Amniotic epithelial cell (primary cell): ENCODE measurements at regions not wholly inside any gene's neighbourhood (a gene's known extent, or its start where the extent isn't known, plus 50 kb on each side); places are given as distances from the start of the nearest gene placed in this dataset.
"Not testable (repeated sequence)": the region's sequence is repeated elsewhere in the genome, so short reads cannot be mapped to it uniquely, and the experiment has no call there.

Experiments used
- DNase-seq: peaks from one replicate; pipeline ENCODE4 v3.0.0-alpha.2; 2010; ENCODE audit warnings: low read depth

DNA sequence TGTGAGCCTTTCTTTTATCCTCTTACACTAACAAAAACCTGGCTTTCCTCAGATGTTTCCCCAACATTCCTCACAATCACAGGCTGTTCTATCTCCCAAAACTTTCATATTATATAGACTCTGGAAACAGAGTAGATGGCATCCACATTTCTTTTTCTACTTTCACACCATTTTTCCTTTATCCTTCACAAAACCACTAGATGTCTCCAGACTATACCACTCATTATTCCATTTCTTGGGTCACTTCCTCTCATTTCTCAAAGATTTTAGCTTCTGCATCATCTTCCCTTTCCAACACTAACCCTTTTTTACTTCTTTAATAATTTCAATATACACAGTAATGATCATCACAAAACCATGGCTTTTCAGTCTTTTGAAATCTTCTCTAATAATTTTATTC lies 286.0 kb upstream of the DEPDC1 start:
- DNase-seq = no peak

DNA sequence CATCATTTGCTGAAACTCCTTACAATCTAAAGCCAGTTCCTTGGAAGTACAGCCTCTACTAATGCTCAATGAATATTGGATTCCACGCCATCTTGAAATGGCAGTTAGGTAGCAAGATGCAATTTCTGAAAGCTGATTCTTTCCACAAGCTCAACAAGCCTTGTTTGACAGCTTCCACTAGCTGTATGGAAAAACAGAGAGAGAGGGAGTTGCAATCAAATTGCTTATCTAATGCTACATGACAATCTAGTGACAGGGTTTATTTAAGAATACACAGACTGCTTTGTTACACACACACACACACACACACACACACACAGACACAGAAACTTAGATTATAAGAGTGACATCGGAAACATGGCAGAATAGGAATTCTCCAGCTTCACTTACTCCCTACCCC lies 288.4 kb upstream of the DEPDC1 start:
- no peak for DNase-seq

DNA sequence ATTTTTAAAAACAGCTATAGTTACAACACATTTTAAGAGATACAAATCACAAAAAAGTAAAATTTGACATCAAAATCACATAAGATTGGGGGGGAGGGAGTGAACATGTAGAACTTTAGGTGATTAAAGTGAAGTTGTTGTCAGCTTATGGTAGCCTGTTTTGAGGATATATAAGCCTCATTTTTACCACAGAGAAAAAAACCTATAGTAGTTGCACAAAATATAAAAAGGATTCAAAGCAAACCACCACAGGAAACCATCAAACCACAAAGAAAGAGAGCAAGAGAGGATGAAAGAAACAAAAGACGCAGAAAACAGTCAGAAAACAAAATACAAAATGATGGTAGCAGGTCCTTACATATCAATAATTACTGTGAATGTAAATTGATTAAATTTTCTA lies 291.9 kb upstream of the DEPDC1 start:
- DNase-seq = no peak

DNA sequence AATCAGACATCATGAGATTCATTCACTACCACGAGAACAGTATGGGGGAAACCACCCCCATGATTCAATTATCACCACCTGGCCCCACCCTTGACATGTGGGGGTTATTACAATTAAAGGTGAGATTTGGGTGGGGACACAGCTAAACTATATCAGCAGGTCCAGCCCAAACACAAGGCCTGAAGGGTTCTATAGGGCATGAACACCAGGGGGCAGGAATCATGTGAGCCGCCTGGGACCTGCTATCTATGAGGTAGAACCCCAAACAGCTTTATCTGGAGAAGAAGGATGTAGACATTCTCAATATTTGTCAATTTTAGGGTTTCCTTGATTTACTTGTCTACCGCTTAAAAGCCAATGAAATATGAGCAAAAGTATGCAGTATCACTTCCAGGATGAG lies 294.9 kb upstream of the DEPDC1 start:
- DNase-seq = no peak

DNA sequence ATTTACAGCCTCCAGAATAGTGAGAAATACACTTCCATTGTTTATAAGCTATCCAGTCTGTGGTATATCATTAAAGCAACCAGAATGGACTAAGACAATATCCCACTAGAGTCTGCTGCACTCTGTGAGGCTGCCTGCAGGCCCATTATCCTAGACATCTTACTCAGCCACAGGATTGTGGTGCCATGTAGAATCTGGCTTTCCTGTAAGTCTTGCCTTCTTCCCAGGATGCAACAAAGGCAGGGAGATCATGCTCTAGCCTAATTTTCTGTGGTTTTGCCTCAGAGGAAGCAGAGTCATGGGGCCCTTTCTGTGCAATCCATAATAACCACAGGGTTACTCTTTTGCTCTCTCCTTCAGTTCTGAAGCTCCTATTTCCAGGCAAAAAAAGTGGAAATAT lies 299.1 kb upstream of the DEPDC1 start:
- DNase-seq = no peak

DNA sequence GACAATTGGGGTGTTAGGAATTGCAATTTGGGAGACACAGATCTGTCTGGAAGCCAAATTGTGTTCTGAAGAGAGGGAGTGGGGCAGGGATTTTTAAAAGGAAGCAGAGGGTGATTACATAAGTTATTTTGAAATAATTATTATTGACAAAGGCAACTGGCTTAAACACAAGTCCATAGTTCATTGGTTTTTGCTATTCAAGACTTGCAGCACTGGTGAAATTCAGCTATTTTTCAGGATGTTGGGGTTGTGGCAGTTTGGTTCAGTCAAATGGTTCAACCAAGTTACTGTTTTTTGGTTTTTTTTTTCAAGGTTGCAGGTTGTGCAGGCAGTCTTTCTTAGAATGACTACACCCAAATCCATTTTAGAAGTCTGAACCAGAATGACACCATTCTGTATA lies 300.0 kb upstream of the DEPDC1 start:
- DNase-seq = no peak

DNA sequence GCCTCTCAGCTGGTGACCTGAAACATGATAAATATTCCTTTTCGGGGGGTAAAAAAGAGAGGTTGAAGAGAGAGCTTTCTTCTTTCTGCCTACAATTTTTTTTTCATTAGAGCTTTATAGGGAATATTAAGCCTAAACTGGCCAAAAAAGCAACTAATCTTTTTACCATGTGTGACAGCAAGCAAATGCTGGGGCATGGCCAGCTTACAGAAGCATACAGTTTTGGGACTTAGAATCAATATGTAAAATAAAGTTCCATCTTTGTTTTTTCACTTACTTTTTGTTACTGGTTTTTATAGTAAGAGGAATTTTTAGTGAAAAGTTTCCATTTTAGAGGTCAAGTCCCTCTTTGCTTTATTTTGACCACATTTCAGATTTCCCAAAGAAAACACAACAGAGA lies 301.2 kb upstream of the DEPDC1 start:
- DNase-seq = no peak

DNA sequence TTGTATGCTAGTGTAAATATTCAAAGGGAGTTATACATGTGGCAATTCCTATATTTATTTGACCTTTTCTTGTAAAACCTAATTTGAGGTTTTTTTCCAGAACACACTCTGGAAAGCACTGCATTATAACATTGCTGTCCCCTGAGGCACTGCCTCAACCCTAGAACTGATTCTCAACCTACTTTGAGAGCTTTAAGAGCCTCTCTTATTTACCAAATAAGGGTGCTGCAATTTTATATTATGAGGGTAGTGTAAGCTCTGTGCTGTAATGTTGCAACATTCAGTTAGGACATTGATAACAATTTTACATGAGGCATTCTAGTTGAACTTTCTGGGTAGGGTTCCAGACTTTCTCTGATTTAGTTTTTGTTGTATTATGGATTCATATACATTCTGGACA lies 302.2 kb upstream of the DEPDC1 start:
- DNase-seq = no peak

DNA sequence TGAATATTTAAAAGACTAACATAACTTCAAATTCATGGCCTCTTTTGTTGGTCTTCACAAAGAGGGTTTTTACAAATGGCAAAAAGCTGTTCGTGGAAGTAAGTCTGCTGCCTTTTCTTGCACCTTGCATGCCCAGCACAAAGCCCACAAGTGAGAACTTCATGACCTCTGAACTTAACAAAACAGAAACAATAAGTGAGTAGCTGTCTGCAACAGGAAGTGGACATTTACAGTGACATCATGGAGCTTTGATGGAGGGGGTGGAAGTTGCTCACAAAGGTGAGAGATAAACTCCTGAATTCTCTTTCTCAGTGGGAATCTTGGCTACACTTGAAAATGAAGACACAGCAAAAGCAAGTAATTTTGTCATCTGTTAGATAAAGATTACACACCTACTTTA lies 303.3 kb upstream of the DEPDC1 start:
- no peak for DNase-seq

DNA sequence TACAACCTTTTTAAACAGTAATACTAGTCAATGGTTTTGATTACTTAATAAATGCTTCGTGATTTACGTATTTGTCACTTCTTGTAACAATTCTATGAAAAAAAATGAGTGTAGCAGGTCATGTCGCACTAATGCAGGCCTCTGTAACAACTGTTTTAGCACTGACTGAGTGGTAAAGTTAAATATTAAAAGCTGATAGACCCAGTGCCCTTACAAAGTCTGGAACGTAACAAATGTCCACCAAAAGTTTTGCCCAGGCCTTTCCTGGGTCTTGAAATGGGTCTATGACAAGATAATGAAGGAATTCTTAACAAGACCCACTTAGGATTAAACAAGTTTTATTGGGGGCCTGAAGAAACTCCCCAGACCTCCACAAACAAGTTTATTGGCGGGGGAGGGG lies 304.6 kb upstream of the DEPDC1 start:
- DNase-seq = no peak

DNA sequence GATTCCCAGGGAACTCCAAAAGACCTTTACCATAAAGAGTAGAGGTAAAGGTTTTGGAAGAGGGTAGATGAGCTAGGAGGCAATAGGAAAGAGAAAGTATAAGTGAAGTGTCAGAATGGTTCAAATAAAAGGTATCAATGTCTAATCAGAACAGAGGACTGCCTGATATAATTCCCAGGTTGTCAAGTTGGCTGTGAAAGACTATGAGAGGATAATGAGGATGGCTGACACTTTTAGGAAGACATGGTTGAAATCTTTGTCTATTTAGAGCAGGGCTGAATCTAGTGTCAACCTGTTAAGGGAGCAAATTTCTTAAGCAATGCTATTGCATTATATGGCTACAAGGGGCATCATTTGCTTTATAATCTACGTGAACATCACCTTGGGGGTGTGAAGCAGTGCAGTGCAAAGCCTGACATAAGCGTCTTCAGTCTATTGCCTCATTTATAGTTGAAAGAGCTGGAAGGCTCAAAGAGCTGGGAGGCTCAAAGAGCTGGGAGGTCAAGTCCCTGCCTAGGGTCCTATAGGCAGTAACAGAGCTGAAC lies 308.3 kb upstream of the DEPDC1 start:
- DNase-seq = no peak

DNA sequence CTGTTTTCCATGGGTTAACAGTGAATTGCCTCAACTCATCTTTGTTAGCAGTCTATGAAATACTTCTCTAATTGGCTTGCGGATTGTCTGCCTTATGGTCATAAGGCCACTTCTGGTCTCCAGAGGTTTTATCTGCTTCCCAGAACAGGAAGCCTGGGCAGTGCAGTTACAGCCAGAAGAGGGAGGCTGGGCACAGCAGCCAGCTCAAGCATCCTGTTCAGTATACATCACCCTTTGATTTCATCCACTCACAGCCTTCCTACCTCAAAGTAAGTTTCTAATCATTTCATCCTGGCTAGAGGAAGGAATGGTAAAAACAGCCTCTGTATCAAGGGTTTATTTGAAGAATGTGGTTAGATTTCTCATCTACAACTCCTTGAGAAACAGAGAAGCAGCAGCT lies 311.5 kb upstream of the DEPDC1 start:
- no peak for DNase-seq

DNA sequence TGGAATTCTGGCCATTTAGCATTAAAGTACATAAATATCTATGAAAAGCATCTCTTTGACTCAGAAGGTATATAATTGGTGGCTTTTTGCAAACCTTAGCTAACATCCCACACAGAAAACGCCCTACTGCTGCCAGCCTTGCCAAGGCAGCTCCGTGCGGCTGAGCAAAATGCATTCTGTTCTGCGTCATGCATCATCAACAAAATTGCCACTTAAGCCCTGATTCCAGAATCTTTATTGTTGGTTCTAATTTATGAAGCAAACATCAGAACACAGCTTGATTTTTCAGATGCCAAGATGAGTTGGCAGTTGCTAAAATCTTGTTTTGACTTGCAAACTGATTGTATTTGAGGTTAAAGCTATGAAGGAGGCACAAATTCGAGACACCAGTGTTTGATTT lies 314.9 kb upstream of the DEPDC1 start:
- no peak for DNase-seq

DNA sequence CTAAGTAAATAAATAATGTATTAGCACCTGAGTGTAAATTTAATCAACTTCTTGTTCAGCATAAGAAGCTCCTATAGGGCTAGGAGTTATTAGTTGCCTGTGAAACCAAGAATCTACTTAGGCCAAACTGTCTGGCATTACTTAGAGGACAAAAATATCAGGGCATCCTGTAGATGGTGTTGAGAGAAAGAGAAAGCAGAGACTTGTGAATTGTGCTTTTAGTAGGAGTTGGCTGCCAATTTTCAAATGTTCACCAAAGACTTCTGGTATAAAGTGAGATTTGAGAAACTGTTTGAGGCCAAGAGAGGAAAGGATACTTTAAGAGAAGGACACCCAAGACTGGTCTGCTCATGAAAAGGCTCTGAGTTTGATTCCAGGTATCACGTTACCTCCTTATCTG lies 315.5 kb upstream of the DEPDC1 start:
- no peak for DNase-seq

DNA sequence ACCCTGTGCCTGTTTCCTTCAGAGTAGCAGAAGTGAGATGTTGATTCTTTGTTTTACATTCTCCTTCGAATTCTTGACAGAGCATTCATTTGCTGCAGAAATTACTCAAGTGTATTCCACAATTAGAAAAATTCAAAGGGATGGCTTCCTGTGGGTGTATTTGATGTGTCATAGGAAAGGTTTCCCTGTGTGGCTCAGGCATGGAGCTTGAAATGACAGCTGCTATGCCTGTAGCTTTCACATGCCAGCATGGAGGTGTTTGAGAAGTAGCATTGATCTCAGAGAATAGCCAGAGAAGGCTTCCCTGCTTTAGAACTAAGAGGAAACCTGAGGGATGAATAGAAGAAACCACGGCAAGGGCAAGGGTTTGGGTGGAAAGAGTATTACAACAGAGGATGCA lies 317.2 kb upstream of the DEPDC1 start:
- DNase-seq = no peak

DNA sequence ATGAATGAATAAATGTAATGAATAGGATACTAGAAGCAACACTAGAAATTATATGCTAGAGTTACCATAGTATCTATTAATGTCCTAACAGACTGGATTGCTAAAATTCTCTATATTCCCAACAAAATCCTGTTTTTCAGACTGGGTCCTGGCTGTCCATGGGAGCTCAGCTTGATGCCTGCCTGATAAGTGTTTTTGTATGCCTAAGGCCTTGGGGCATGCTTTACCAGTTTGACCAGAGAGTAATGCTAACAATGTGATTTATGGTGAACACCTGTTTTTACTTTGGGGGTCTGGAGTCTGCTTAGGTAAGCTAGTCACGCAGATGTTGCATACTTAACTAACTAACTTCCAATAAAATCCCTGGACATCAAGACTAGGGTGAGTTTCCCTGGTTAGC lies 318.8 kb upstream of the DEPDC1 start:
- DNase-seq = no peak

DNA sequence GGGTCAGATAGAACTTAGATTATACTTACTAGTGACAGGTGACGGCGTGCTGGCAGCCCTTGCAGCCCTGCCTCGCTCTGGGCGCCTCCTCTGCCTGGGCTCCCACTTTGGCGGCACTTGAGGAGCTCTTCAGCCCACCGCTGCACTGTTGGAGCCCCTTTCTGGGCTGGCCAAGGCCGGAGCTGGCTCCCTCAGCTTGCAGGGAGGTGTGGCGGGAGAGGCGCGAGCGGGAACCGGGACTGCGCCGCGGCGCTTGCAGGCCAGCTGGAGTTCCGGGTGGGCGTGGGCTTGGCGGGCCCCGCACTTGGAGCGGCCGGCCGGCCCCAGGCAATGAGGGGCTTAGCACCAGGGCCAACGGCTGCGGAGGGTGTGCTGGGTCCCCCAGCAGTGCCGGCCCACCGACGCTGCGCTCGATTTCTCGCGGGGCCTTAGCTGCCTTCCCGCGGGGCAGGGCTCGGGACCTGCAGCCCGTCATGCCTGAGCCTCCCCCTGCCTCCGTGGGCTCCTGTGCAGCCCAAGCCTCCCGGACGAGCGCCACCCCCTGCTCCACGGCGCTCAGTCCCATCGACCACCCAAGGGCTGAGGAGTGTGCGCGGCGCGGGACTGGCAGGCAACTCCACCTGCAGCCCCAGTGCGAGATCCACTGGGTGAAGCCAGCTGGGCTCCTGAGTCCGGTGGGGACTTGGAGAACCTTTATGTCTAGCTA lies 320.8 kb upstream of the DEPDC1 start:
- not testable (repeated sequence) for DNase-seq

DNA sequence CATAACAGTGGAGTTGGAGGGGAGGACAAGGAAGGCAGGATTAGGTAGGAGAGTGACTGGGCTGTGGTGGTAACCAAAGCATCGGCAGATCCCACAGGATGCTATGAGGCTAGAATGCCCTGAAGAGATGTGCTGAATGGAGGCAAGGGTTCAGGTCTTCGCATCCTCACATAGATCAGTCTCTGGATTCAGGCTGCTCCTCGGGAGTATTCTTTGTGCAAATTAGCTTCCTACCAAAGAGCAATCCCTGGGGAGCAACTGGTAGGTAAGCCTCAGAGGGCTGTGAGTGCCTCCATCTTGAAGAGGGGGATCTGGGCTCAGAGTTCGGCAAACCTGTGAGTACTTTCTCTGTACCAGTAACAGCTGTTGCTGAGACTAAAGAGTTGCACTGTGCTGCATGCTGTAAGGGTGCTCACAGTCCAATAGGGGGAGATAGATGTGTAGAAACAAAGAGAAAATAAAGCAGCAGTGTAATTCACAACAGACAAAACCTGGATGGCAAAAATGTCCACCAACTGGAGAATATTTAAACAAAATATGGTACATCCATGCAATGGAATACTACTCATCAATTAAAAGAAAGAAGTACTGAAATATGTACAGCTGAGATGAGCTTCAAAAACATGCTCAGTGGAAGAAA lies 322.4 kb upstream of the DEPDC1 start:
- no peak for DNase-seq

DNA sequence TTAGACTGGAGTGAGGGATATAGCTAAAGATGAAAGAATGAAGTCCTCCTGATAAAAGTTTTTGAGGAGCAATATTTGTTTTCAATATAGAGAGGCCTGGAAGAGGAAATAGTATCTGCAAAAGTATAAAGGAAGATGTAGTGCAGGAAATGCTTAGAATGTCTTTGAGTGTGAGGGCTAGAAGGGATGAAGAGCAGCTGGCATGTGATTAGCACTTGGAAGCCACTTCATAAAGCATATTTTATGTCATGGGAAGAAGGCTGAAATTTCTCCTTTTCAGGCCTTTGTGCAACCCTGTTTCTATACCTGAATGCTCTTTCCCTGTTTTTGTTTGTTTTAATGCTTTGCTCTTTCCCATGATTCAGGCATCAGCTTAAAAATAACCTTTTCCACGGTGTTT lies 323.3 kb upstream of the DEPDC1 start:
- no peak for DNase-seq

DNA sequence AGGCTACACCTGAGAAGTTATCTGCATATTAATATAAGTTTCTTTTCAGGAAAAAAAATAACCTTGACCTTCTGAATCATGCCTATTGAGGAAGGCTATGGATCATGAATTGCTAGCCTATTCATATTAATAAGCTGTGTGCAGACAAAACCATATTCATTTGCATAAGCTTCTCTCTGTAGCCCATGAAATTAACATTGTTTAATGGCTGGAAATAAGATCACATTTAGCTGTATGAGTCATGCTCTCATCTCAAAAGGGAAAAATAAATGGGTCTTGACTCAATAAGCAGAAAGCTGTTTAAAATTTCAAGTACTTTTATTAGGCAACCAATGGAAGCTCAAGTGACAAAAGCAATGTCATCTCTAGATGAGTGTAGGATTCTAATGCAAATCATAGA lies 330.0 kb upstream of the DEPDC1 start:
- DNase-seq = no peak

DNA sequence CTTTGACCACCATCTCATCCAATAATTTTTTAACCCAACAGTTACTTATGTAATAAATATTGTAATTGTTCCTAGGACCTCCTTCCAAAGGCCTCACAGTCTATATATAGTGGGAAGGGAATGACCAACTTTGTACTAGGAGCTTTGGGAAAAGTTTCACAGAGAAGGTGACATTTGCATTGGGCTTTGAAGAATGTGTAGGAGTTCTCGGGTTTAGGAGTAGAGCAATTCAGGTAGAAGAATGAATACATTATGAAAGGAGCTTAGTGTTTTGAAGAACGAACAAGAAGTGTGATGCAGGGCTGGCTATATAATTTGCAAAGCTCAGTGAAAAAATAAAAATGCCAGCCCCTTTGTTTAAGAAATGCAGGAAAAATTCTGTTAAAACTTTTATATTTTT lies 330.4 kb upstream of the DEPDC1 start:
- no peak for DNase-seq

DNA sequence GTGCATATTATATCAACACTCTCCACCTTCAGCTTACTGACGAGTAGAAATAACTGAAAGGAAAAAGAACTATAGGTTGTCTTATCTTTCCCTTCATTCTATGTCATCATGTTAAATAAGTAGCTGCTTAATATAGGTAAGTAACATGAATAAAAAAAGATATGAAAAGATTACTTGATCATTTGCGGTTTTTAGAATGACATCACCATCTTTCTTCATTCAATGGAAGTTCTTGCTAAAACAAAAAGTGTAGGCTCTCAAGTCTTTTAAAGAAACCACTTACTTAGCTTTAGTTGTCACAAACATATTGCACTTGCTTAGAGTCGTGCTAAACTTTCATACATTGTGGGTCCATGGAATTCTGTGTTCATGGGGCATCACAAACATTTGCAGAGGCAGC lies 331.1 kb upstream of the DEPDC1 start:
- DNase-seq = no peak

DNA sequence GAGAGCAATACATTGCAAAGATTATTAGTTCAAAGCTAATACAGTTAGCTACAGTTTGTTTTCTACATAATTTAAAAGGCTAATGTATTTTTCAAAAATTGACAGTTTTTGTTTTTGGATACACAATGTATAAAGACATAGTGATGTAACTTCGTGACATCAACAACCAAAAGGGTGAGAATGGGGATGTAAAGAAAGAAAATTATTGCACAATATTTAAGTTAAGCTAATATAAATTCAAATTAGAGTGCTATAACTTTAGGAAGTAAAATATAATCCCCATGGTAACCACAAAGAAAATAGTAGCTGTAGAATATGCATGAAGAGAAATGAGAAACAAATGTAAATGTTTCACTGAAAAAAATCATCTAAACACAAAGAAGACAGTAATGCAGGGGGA lies 334.4 kb upstream of the DEPDC1 start:
- no peak for DNase-seq

DNA sequence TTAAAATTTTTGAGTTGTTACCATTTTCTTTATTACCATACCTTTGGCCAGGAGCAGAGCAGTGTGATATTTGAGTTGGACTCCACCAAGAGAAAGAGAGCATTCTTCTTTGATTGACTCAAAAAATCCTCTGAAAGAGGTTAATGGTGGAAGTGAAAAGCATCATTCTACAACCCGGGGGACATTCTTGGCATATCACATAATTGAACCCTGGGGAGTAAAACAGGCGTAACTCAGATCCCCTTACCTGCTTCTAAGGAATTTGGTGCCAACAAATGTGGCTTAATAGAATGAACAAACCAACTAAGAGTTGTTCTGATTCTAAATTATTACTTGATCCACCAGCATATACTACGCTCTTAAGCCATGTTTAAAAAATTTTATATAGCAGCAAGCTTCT lies 351.1 kb upstream of the DEPDC1 start:
- DNase-seq = no peak
